ENCODE measurements at regions not wholly inside any gene's neighbourhood (a gene's known extent, or its start where the extent isn't known, plus 50 kb on each side); places are given as distances from the start of the nearest gene placed in this dataset.

- CTCF ChIA-PET (ENCODE audit: unreplicated experiment), result no interaction called here
- Histone ChIP-seq H3K4me3 (ENCODE audit: low read depth, low read length, poor library complexity, severe bottlenecking) (no peak overlapping the region), H2AFZ (ENCODE audit: low read length) (no peak overlapping the region), H3K79me2 (ENCODE audit: insufficient read depth, low read depth, low read length) (no peaks in the 10 kb centered on the region), H4K20me1 (ENCODE audit: insufficient read depth, low read length) (no peaks in the 10 kb centered on the region), H3K9me3 (ENCODE audit: low read length) (no peaks in the 10 kb centered on the region), H3K4me2 (ENCODE audit: low read length) (no peak overlapping the region), H3K36me3 (ENCODE audit: insufficient read depth, low read length) (no peaks in the 10 kb centered on the region), H3K4me1 (ENCODE audit: insufficient read depth, low read length, poor library complexity, severe bottlenecking) (peaks cover 2% of the 10 kb centered on the region), H3K27ac (ENCODE audit: low read depth, low read length, poor library complexity, severe bottlenecking) (no peak overlapping the region), H3K9me2 (ENCODE audit: insufficient read depth, low read length) (no peaks in the 10 kb centered on the region)
- POLR2A ChIA-PET, result no interaction called here
- no peak for DNase-seq (ENCODE audit: low spot score)
- no TSS peak for BruUV-seq (replicated peaks)
- TF ChIP-seq CTCF (conservative IDR thresholded peaks at IDR 0.05; ENCODE audit: low read length) (no peak), EZH2phosphoT487 (IDR thresholded peaks at IDR 0.05; ENCODE audit: borderline replicate concordance, low read depth, low read length) (no peak)
- intact Hi-C loops (cut with micrococcal nuclease; ENCODE audit: unreplicated experiment), result no loop called here
Measured at GRCh38 chr6:166742981-166743380, 115.9 kb upstream of the RPS6KA2 start.

DNA sequence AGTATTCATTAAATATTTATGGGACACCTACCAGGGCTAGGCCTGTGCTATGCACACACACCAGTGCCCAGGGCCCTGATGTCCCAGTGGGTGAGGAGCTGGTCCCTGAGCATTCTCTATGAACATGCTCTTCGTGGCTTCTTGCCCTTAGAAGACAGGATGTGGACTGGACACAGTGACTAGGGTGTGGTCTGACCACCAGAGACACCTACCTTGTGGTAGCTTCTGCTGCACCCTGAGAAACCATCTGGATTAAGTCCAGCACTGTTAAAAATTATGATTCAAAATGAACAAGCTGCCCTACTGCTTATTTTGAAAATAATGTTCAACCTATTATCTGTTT, 112.9 kb upstream of the RPS6KA2 start:
- no peak overlapping the region for H3K4me2 ChIP-seq (ENCODE audit: low read length)
- H3K79me2 ChIP-seq (ENCODE audit: insufficient read depth, low read depth, low read length), result no peaks in the 10 kb centered on the region
- intact Hi-C loops (cut with micrococcal nuclease; ENCODE audit: unreplicated experiment), result no loop called here
- H4K20me1 ChIP-seq (ENCODE audit: insufficient read depth, low read length), result no peaks in the 10 kb centered on the region
- no peak overlapping the region for H3K27ac ChIP-seq (ENCODE audit: low read depth, low read length, poor library complexity, severe bottlenecking)
- no peaks in the 10 kb centered on the region for H3K9me2 ChIP-seq (ENCODE audit: insufficient read depth, low read length)
- ChIA-PET CTCF (ENCODE audit: unreplicated experiment) (no interaction called here), POLR2A (no interaction called here)
- H3K4me1 ChIP-seq (ENCODE audit: insufficient read depth, low read length, poor library complexity, severe bottlenecking), result no peaks in the 10 kb centered on the region
- H3K4me3 ChIP-seq (ENCODE audit: low read depth, low read length, poor library complexity, severe bottlenecking), result no peak overlapping the region
- TF ChIP-seq EZH2phosphoT487 (IDR thresholded peaks at IDR 0.05; ENCODE audit: borderline replicate concordance, low read depth, low read length) (no peak), CTCF (conservative IDR thresholded peaks at IDR 0.05; ENCODE audit: low read length) (no peak)
- H2AFZ ChIP-seq (ENCODE audit: low read length), result no peak overlapping the region
- BruUV-seq (replicated peaks), result no TSS peak
- no peaks in the 10 kb centered on the region for H3K9me3 ChIP-seq (ENCODE audit: low read length)
- H3K36me3 ChIP-seq (ENCODE audit: insufficient read depth, low read length), result no peaks in the 10 kb centered on the region
- no peak for DNase-seq (ENCODE audit: low spot score)

- no peaks in the 10 kb centered on the region for H3K9me3 ChIP-seq (ENCODE audit: low read length)
- TF ChIP-seq EZH2phosphoT487 (IDR thresholded peaks at IDR 0.05; ENCODE audit: borderline replicate concordance, low read depth, low read length) (no peak), CTCF (conservative IDR thresholded peaks at IDR 0.05; ENCODE audit: low read length) (no peak)
- H3K4me1 ChIP-seq (ENCODE audit: insufficient read depth, low read length, poor library complexity, severe bottlenecking), result no peaks in the 10 kb centered on the region
- no peaks in the 10 kb centered on the region for H4K20me1 ChIP-seq (ENCODE audit: insufficient read depth, low read length)
- no peaks in the 10 kb centered on the region for H3K9me2 ChIP-seq (ENCODE audit: insufficient read depth, low read length)
- intact Hi-C loops (cut with micrococcal nuclease; ENCODE audit: unreplicated experiment), result no loop called here
- no peak for DNase-seq (ENCODE audit: low spot score)
- H3K27ac ChIP-seq (ENCODE audit: low read depth, low read length, poor library complexity, severe bottlenecking), result no peak overlapping the region
- H3K79me2 ChIP-seq (ENCODE audit: insufficient read depth, low read depth, low read length), result no peaks in the 10 kb centered on the region
- ChIA-PET POLR2A (no interaction called here), CTCF (ENCODE audit: unreplicated experiment) (no interaction called here)
- H2AFZ ChIP-seq (ENCODE audit: low read length), result no peak overlapping the region
- H3K4me2 ChIP-seq (ENCODE audit: low read length), result no peak overlapping the region
- BruUV-seq (replicated peaks), result no TSS peak
- no peaks in the 10 kb centered on the region for H3K36me3 ChIP-seq (ENCODE audit: insufficient read depth, low read length)
- H3K4me3 ChIP-seq (ENCODE audit: low read depth, low read length, poor library complexity, severe bottlenecking), result no peak overlapping the region
Measured at GRCh38 chr6:166739117-166739975, 112.3 kb upstream of the RPS6KA2 start.
